Activated CD4-positive, alpha-beta memory T cell treated with anti-CD3 and anti-CD28 coated beads, Interleukin-2, amount 10 ng/mL, durations not matched to agents 7 days and 5 days (primary cell): ENCODE measurements at regions not wholly inside any gene's neighbourhood (a gene's known extent, or its start where the extent isn't known, plus 50 kb on each side); places are given as distances from the start of the nearest gene placed in this dataset.
"Not testable (repeated sequence)": the region's sequence is repeated elsewhere in the genome, so short reads cannot be mapped to it uniquely, and the experiment has no call there.

Experiments used
- CTCF ChIA-PET: fragments of 350-600 bp; sonication (Branson Sonifier 250); formaldehyde crosslinking; loops from one replicate; lab custom pipeline; 2021; ENCODE audit warnings: antibody characterized with exemption, inconsistent platforms; lab: Charles Lee
- POLR2A ChIA-PET: fragments of 350-600 bp; sonication (Branson Sonifier 250); formaldehyde crosslinking; loops from one replicate; lab custom pipeline; 2021; ENCODE audit warnings: antibody characterized with exemption; lab: Charles Lee
- DNase-seq: peaks from one replicate; pipeline ENCODE4 v3.0.0-alpha.2; 2020
- H3K27ac Mint-ChIP-seq: one replicate; pipeline ENCODE4 v1.8.0; 2021; ENCODE audit warnings: mild to moderate bottlenecking, mixed read lengths
- H3K27me3 Mint-ChIP-seq: one replicate; pipeline ENCODE4 v1.8.0; 2021; ENCODE audit warnings: mixed read lengths
- H3K36me3 Mint-ChIP-seq: one replicate; pipeline ENCODE4 v1.8.0; 2021; ENCODE audit warnings: low read depth, mixed read lengths
- H3K4me1 Mint-ChIP-seq: one replicate; pipeline ENCODE4 v1.8.0; 2021; ENCODE audit warnings: mixed read lengths
- H3K4me3 Mint-ChIP-seq: one replicate; pipeline ENCODE4 v1.8.0; 2021; ENCODE audit warnings: mild to moderate bottlenecking, mixed read lengths
- H3K9me3 Mint-ChIP-seq: one replicate; pipeline ENCODE4 v1.8.0; 2021; ENCODE audit warnings: mixed read lengths

DNA sequence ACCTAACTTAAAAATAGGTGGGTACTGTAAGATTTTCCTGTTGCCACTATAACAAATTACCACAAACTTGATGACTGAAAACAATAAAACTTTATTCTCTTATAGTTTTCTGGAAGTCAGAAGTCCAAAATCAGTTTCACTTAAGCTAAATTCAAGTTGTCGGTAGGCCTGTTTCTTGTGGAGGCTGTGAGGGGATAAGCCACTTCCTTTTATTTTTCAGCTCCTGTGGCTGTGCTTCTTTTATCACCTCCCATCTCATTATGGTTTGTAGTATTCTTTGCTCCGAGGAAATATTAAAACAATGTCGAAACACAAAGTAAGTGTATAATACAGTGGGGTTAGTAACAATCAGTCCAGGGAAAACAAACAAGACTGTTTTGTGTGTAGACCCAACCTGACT is 610.5 kb upstream of the TECRL start:
- Mint-ChIP-seq H3K4me1 (no peaks in the 10 kb centered on the region), H3K27me3 (no peaks in the 10 kb centered on the region), H3K36me3 (no peaks in the 10 kb centered on the region), H3K27ac (no peak overlapping the region), H3K4me3 (no peak overlapping the region), H3K9me3 (no peaks in the 10 kb centered on the region)
- no peak for DNase-seq
- POLR2A ChIA-PET = no interaction called here
- CTCF ChIA-PET = no interaction called here

DNA sequence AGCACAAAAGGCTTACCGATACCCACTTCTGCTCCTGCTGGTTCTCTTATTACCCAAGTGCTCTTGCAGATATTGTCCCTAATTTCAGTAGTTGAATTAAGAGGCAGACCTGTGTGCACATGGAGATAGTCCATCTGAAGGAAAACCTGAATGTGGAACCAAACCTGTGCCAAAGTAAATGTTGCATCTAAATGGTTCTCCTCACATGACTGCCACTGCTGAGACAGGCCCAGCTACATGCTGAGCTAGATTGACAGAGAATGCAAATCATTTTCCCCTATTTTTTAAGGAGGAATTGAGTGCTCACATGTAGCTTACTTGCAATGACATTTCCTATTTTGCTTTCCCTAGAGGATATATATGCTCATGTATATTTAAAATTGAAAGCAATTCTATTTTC is 609.1 kb upstream of the TECRL start:
- CTCF ChIA-PET = no interaction called here
- no peak for DNase-seq
- H3K4me1 Mint-ChIP-seq = no peaks in the 10 kb centered on the region
- H3K9me3 Mint-ChIP-seq = no peaks in the 10 kb centered on the region
- no peak overlapping the region for H3K27ac Mint-ChIP-seq
- no peaks in the 10 kb centered on the region for H3K36me3 Mint-ChIP-seq
- POLR2A ChIA-PET = no interaction called here
- H3K27me3 Mint-ChIP-seq = no peaks in the 10 kb centered on the region
- H3K4me3 Mint-ChIP-seq = no peak overlapping the region

DNA sequence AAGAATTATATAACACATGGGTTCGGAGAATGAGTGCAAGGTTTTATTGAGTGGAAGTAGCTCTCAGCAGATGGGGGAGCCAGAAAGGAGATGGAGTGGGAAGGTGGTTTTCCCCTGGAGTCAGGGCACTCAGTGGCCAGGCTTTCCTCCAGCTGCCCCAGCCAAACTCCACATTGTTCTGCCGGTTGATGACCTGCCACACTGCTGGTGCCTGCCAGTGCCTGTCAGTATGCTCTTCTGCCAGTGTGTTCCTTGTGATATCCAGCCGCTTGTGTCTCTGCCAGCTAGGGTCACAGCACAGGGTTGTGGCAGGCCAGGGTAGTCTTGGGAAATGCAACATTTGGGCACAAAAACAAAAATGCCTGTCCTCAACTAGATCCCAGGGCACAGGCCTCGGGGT is 604.8 kb upstream of the TECRL start:
- CTCF ChIA-PET = no interaction called here
- no peak overlapping the region for H3K4me3 Mint-ChIP-seq
- H3K36me3 Mint-ChIP-seq = no peaks in the 10 kb centered on the region
- POLR2A ChIA-PET = no interaction called here
- H3K4me1 Mint-ChIP-seq = no peaks in the 10 kb centered on the region
- H3K27ac Mint-ChIP-seq = no peak overlapping the region
- no peaks in the 10 kb centered on the region for H3K9me3 Mint-ChIP-seq
- DNase-seq = no peak
- H3K27me3 Mint-ChIP-seq = no peaks in the 10 kb centered on the region

DNA sequence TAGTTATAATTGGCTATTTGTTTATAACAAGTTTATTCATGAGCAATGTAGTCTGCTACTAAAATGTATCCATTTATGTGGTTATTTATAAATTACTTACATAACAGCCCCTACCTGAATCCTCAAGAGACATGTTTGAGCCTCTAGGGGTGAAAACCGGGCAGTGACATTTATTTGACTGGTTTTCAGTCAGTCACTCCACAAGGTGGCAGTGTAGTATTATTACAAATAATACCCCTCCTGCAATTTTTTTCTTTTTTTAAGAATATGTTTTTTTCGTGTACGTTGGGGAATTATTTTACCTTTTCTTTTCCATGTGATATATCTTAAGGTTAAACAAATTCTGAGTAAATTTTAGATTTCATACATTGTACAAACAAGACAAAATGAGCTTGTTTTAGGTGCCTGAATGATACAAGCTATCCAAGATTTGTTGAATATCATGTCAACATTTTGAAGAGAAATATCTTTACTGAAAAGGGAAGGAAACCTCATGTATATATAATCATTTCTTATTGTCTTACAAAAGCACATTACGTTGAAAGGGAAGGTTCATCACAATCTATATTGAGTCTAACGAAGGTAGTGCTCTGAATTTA is 598.7 kb upstream of the TECRL start:
- H3K27me3 Mint-ChIP-seq = no peaks in the 10 kb centered on the region
- ChIA-PET POLR2A (no interaction called here), CTCF (no interaction called here)
- no peak overlapping the region for H3K4me3 Mint-ChIP-seq
- DNase-seq = no peak
- H3K27ac Mint-ChIP-seq = no peak overlapping the region
- no peaks in the 10 kb centered on the region for H3K4me1 Mint-ChIP-seq
- no peaks in the 10 kb centered on the region for H3K36me3 Mint-ChIP-seq
- no peaks in the 10 kb centered on the region for H3K9me3 Mint-ChIP-seq

DNA sequence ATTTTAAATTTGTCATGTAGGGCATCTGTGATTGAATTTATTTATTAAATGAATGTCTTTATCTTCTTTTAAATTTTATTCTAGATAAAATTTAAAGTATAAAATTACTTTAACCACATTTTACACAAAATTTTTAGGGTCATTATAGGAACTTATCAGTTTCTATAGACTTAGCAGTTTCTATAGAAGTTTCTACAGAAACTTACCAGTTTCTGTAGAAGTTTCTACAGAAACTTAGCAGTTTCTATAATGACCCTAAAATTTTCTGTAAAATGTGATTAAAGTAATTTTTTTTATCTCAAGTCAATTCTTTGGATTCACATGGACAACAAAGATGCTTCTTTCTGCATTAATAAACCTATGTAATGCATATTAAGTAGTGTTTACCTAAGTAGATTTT is 565.9 kb upstream of the TECRL start:
- Mint-ChIP-seq H3K27ac (no peak overlapping the region), H3K9me3 (peaks cover 8% of the 10 kb centered on the region), H3K4me3 (no peak overlapping the region), H3K36me3 (no peaks in the 10 kb centered on the region), H3K4me1 (no peaks in the 10 kb centered on the region), H3K27me3 (no peaks in the 10 kb centered on the region)
- ChIA-PET CTCF (no interaction called here), POLR2A (no interaction called here)
- no peak for DNase-seq

DNA sequence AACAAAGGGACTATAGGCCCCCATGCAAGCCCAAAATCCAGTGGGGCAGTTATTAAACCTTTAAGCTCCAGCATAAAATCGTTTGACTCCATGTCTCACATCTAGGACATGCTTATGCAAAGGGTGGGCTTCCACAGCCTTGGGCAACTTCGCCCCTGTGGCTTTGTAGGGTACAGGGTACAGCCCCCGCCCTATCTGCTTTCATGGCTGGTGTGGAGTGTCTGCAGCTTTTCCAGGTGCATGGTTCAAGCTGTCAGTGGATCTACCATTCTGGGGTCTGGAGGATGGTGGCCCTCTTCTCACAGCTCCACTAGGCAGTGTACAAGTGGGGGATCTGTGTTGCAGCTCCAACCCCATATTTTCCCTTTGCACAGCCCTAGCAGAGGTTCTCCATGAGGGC is 559.8 kb upstream of the TECRL start:
- POLR2A ChIA-PET = no interaction called here
- Mint-ChIP-seq H3K36me3 (no peaks in the 10 kb centered on the region), H3K27me3 (no peaks in the 10 kb centered on the region), H3K4me1 (no peaks in the 10 kb centered on the region), H3K9me3 (peaks cover 16% of the 10 kb centered on the region), H3K4me3 (no peak overlapping the region), H3K27ac (no peak overlapping the region)
- DNase-seq = no peak
- CTCF ChIA-PET = no interaction called here

DNA sequence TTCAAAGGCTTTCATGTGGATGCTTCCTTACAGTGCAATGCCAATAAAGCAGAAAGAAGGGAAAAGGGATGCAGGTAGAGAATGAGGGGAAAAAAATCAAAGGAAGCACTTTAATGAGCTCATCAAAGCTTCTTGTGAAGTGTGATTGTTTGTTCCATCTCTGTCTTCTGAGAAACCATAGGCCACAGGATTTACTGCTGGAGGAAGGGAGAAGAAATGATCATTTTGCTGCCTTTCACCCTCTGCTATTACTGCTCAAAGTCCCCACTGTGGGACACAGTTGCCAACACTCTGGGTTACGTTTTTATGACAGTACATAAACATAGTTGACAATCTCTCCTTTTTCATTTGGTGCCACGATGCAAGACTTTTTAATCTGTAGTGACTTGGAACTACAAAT is 558.0 kb upstream of the TECRL start:
- Mint-ChIP-seq H3K4me3 (no peak overlapping the region), H3K9me3 (peaks cover 13% of the 10 kb centered on the region), H3K27me3 (no peaks in the 10 kb centered on the region), H3K4me1 (no peaks in the 10 kb centered on the region), H3K27ac (no peak overlapping the region), H3K36me3 (no peaks in the 10 kb centered on the region)
- POLR2A ChIA-PET = no interaction called here
- CTCF ChIA-PET = no interaction called here
- no peak for DNase-seq

DNA sequence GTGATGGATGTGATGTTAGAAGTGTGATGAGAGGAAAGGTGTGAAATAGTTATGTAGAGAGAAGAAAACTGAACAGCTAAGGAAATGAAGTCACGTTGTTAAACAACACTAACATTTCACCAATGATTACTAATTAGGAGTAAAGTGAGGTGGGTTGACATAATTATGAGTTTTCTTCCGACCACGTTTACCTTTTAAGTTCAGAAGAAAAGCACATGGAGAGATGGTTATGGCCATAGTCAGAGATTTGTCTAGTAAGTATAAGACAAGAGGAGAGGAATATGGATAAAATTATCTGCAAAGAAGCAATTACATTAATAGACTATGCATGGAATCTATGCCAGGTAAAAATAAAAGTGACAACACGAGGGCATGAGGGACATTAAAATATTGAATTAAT is 551.3 kb upstream of the TECRL start:
- H3K27ac Mint-ChIP-seq = no peak overlapping the region
- ChIA-PET CTCF (no interaction called here), POLR2A (no interaction called here)
- no peaks in the 10 kb centered on the region for H3K36me3 Mint-ChIP-seq
- H3K4me3 Mint-ChIP-seq = no peak overlapping the region
- H3K4me1 Mint-ChIP-seq = no peaks in the 10 kb centered on the region
- peaks cover 8% of the 10 kb centered on the region for H3K9me3 Mint-ChIP-seq
- no peaks in the 10 kb centered on the region for H3K27me3 Mint-ChIP-seq
- DNase-seq = no peak

DNA sequence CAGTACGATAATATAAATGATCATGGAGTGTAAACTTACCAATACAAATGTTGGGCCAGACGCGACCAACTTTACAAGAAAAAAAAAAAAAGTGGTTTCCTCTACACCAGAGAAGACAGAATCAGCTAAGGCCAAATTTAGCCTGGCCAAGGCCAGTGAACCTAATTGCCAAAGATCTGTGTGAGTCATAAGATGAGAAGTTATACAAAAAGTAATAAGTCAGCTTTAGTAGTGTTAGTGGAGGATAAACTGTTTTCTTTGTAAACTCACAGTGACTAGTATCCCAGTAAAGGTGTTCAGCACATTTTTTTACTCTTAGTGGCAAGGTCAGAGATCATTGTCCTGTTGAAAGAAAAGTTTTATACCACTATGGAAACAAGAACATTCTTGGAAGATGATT is 531.4 kb upstream of the TECRL start:
- no peaks in the 10 kb centered on the region for H3K4me1 Mint-ChIP-seq
- CTCF ChIA-PET = no interaction called here
- H3K27ac Mint-ChIP-seq = no peak overlapping the region
- H3K27me3 Mint-ChIP-seq = no peaks in the 10 kb centered on the region
- H3K36me3 Mint-ChIP-seq = no peaks in the 10 kb centered on the region
- no peak for DNase-seq
- H3K9me3 Mint-ChIP-seq = peaks cover 4% of the 10 kb centered on the region
- no peak overlapping the region for H3K4me3 Mint-ChIP-seq
- POLR2A ChIA-PET = no interaction called here

DNA sequence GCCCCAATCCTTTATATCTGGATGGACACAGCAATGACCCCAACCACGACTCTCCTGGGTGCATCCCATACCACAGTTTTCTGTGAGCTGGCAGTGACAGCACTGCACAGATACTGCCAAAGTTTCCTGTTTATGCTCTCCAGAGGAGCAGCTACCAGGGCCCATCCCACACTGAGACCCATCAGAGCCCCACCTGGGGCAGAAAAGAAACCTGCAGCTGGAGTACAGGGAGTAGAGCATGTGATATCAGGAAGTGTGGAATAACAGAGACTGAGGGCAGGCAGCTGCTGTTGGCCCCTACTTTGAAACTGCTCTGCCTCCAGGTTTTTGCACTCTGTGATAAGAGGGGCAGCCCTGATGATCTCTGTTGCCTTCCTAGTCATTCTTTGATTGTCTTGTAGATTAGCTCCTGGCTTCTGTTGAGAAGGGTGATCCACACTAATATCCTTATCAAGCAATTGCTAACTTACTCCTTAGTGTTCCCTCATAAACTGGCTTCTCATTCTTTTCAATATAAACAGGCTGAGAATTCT is 526.3 kb upstream of the TECRL start:
- H3K27ac Mint-ChIP-seq = no peak overlapping the region
- H3K4me3 Mint-ChIP-seq = no peak overlapping the region
- no peaks in the 10 kb centered on the region for H3K27me3 Mint-ChIP-seq
- no peak for DNase-seq
- CTCF ChIA-PET = no interaction called here
- H3K4me1 Mint-ChIP-seq = no peaks in the 10 kb centered on the region
- POLR2A ChIA-PET = no interaction called here
- peaks cover under 1% of the 10 kb centered on the region for H3K9me3 Mint-ChIP-seq
- H3K36me3 Mint-ChIP-seq = no peaks in the 10 kb centered on the region

DNA sequence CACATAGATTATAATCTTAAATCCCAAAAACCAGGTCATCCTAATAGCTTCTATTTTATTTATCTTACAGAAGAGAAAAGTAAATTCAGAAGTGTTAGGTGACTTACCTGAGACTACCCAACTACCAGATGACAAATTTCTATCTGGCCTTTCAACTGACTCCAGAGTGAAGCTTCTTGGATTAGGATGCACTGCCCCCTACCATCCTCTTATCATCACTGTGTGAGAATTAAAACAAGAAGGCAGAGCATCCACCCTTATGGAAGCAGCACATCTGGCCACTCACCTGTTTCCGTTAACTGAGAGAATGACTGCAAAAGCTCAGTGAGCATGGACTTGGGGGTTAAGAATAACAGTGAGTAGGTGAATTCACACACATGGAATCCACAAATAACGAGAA is 502.6 kb upstream of the TECRL start:
- DNase-seq = no peak
- no peak overlapping the region for H3K27ac Mint-ChIP-seq
- peaks cover 5% of the 10 kb centered on the region for H3K9me3 Mint-ChIP-seq
- H3K4me1 Mint-ChIP-seq = no peaks in the 10 kb centered on the region
- CTCF ChIA-PET = no interaction called here
- H3K4me3 Mint-ChIP-seq = no peak overlapping the region
- no peaks in the 10 kb centered on the region for H3K36me3 Mint-ChIP-seq
- POLR2A ChIA-PET = no interaction called here
- H3K27me3 Mint-ChIP-seq = no peaks in the 10 kb centered on the region

DNA sequence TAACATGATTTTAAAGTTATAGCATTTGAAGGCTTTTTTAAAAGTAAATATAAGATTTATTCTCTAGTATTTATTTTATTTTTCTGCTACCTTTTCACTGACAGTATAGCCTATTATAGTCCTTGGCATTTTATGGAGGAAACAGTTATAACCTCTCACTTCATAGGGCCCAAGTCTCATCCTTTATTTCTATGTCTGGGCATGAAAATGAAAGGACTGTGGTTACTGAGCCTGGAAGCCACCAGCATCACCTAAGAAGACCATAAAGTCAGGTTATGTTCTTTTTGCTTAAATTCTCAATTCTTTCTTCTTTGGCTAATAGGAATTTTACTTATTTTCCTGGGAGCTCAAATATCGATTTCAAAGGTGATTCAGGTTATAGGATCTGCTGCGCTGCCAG is 494.7 kb upstream of the TECRL start:
- H3K36me3 Mint-ChIP-seq = no peaks in the 10 kb centered on the region
- no peaks in the 10 kb centered on the region for H3K27me3 Mint-ChIP-seq
- no peak overlapping the region for H3K27ac Mint-ChIP-seq
- H3K4me3 Mint-ChIP-seq = no peak overlapping the region
- ChIA-PET CTCF (interaction anchor here (1.1 kb wide), 1 partner anchor 11 kb away, joined by 3 read pairs; no protein-coding TSS in a partner anchor), POLR2A (no interaction called here)
- no peak for DNase-seq
- H3K4me1 Mint-ChIP-seq = no peaks in the 10 kb centered on the region
- H3K9me3 Mint-ChIP-seq = no peaks in the 10 kb centered on the region

DNA sequence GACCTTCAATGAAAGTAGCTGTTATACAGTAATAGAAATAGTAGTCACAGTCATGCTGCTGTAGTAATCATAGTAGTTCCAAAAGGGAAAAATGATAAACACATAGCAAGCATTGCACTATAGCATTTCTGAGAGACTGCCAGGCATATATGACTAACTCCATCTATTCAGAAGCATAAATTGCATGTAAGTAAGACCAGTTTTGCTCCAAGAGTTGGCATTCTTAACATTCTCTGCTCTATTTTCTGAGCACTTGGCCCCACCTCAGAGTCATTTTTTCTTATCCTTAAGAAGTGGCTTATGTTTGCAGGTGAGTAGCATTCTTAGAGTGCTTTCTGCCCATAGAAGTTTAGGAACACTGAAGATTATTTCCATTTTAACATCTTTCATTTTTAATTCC is 490.3 kb upstream of the TECRL start:
- Mint-ChIP-seq H3K27ac (no peak overlapping the region), H3K4me1 (no peaks in the 10 kb centered on the region), H3K4me3 (no peak overlapping the region), H3K9me3 (peaks cover 3% of the 10 kb centered on the region), H3K27me3 (no peaks in the 10 kb centered on the region), H3K36me3 (no peaks in the 10 kb centered on the region)
- ChIA-PET POLR2A (no interaction called here), CTCF (no interaction called here)
- DNase-seq = no peak

DNA sequence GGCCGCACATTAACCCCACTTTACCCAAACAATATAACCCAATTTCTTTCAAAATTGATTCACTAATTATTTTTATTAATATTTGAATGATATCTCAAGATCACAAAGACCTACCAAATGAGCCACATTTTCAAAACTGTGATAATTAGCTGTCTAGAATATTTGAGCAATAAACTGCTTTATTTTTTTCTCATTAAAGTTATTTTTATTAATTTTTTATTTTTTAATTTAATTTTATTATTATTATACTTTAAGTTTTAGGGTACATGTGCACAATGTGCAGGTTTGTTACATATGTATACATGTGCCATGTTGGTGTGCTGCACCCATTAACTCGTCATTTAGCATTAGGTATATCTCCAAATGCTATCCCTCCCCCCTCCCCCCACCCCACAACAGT is 489.8 kb upstream of the TECRL start:
- H3K9me3 Mint-ChIP-seq, DNase-seq, H3K27me3 Mint-ChIP-seq, H3K27ac Mint-ChIP-seq, CTCF ChIA-PET, POLR2A ChIA-PET, H3K36me3 Mint-ChIP-seq, H3K4me1 Mint-ChIP-seq, H3K4me3 Mint-ChIP-seq: not testable (repeated sequence)
